H1 (cell line): ENCODE measurements at regions not wholly inside any gene's neighbourhood (a gene's known extent, or its start where the extent isn't known, plus 50 kb on each side); places are given as distances from the start of the nearest gene placed in this dataset.

Experiments
- SUZ12 ChIP-seq: fragments of 200-600 bp; sonication (generic); IDR thresholded peaks from 2 replicates; pipeline ENCODE4 v1.6.1; 2012; ENCODE audit warnings: mild to moderate bottlenecking, inconsistent platforms, low read length, moderate library complexity, mixed read lengths
- TAF1 ChIP-seq: IDR thresholded peaks from 2 replicates; pipeline ENCODE4 v1.6.1; 2011; ENCODE audit warnings: mild to moderate bottlenecking, low read depth, low read length
- TEAD4 ChIP-seq: IDR thresholded peaks from 2 replicates; pipeline ENCODE4 v1.6.1; 2012; ENCODE audit warnings: low read depth, low read length, inconsistent platforms, mixed read lengths

- TF ChIP-seq TAF1 (no peak), SUZ12 (no peak), TEAD4 (no peak)
Observed at GRCh38 chr15:75143738-75144334, 57.8 kb upstream of the C15orf39 start (continued).
